SK-N-MC (cell line): ENCODE measurements at regions not wholly inside any gene's neighbourhood (a gene's known extent, or its start where the extent isn't known, plus 50 kb on each side); places are given as distances from the start of the nearest gene placed in this dataset.

Experiments used
- EZH2 ChIP-seq: fragments of 200-600 bp; sonication (generic); IDR thresholded peaks from one replicate; pipeline ENCODE4 v1.6.1; 2017; ENCODE audit warnings: antibody characterized with exemption
- POLR2AphosphoS5 ChIP-seq: IDR thresholded peaks from 2 replicates; pipeline ENCODE4 v1.6.1; 2012; ENCODE audit warnings: mild to moderate bottlenecking, low read depth, low read length, borderline replicate concordance

DNA sequence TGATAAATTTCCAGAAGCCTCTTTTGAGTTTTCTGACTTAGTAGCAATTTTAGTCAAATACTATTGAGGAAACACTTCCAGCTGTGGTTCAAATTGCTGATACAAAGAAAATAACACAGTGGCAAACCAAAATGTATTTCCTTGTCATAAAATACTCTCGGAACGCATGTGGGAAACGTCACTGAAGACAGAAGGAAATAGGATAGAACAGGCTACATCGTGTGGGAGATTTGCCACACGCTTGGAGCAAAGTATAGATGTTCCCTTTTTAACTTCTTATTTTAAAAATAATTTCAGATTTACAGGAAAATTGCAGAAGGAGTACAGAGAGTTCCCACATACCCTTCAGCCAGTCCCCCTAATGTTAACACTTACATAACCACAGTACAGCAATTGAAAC lies 88.8 kb downstream of the ING1 start:
- TF ChIP-seq EZH2 (no peak), POLR2AphosphoS5 (no peak)
